CD4-positive, alpha-beta T cell (primary cell): ENCODE measurements at regions not wholly inside any gene's neighbourhood (a gene's known extent, or its start where the extent isn't known, plus 50 kb on each side); places are given as distances from the start of the nearest gene placed in this dataset.

Experiments used
- ATAC-seq: fragments of 200-7000 bp; cut with Tn5 transposase; one replicate; pipeline ENCODE4 v1.10.0; 2022; ENCODE audit warnings: mild to moderate bottlenecking; ENCODE audit not compliant: poor library complexity
- CTCF ChIA-PET: fragments of 350-600 bp; sonication (Branson Sonifier 250); formaldehyde crosslinking; loops from one replicate; lab custom pipeline; 2021; ENCODE audit warnings: antibody characterized with exemption, inconsistent platforms; lab: Charles Lee
- POLR2A ChIA-PET: fragments of 350-600 bp; sonication (Branson Sonifier 250); formaldehyde crosslinking; loops from one replicate; lab custom pipeline; 2021; ENCODE audit warnings: antibody characterized with exemption, inconsistent platforms; lab: Charles Lee
- DNase-seq, 14 experiments: peaks; one replicate each; pipeline ENCODE4 v3.0.0-alpha.2; 2013 to 2020; ENCODE audit warnings: mixed read lengths in 2 of 14
- H3K27ac ChIP-seq, 2 donors: one replicate each; pipeline versions ENCODE4 v1.5.1 to v1.7.0; 2013; ENCODE audit warnings: low read length in 2 of 2, low read depth in 1 of 2, mild to moderate bottlenecking in 1 of 2
- H3K27me3 ChIP-seq, 2 experiments: 1 replicate in 1 of 2; 2 replicates in 1 of 2; pipeline versions ENCODE4 v1.6.1 to v1.7.0; 2013; ENCODE audit warnings: low read length in 2 of 2, control low read depth in 1 of 2, mild to moderate bottlenecking in 1 of 2, moderate library complexity in 1 of 2; ENCODE audit not compliant: insufficient read depth in 2 of 2, control insufficient read depth in 1 of 2
- H3K36me3 ChIP-seq: one replicate; pipeline ENCODE4 v1.6.1; 2013; ENCODE audit warnings: low read length, control low read depth; ENCODE audit not compliant: insufficient read depth
- H3K4me1 ChIP-seq: one replicate; pipeline ENCODE4 v1.6.1; 2013; ENCODE audit warnings: low read length, control low read depth; ENCODE audit not compliant: insufficient read depth
- H3K4me3 ChIP-seq: one replicate; pipeline ENCODE4 v1.5.1; 2013; ENCODE audit warnings: mild to moderate bottlenecking, low read length, moderate library complexity
- H3K9me3 ChIP-seq, 2 experiments: 1 replicate in 1 of 2; 2 replicates in 1 of 2; pipeline versions ENCODE4 v1.6.1 to v1.7.0; 2013; ENCODE audit warnings: low read length in 2 of 2, mild to moderate bottlenecking in 2 of 2, control low read depth in 1 of 2, moderate library complexity in 1 of 2; ENCODE audit not compliant: control insufficient read depth in 1 of 2, insufficient read depth in 1 of 2
- H3K27ac Mint-ChIP-seq: one replicate; pipeline ENCODE4 v1.8.0; 2020; ENCODE audit warnings: mixed read lengths
- H3K27me3 Mint-ChIP-seq: one replicate; pipeline ENCODE4 v1.8.0; 2021; ENCODE audit warnings: mixed read lengths
- H3K36me3 Mint-ChIP-seq: one replicate; pipeline ENCODE4 v1.8.0; 2021; ENCODE audit warnings: low read depth, mixed read lengths
- H3K4me1 Mint-ChIP-seq: one replicate; pipeline ENCODE4 v1.8.0; 2021; ENCODE audit warnings: low read depth, mixed read lengths
- H3K4me3 Mint-ChIP-seq: one replicate; pipeline ENCODE4 v1.8.0; 2020; ENCODE audit warnings: mild to moderate bottlenecking, mixed read lengths
- H3K9me3 Mint-ChIP-seq: one replicate; pipeline ENCODE4 v1.8.0; 2020; ENCODE audit warnings: mixed read lengths
- intact Hi-C, 2 experiments: fragments of 100-400 bp; cut with DNase I in 1 of 2; cut with micrococcal nuclease in 1 of 2; formaldehyde crosslinking; loops; one replicate each; pipeline versions ENCODE4 v1.15.1 to v1.9.0; 2023 to 2025; cut with DNase I, micrococcal nuclease
- TF ChIP-seq, protein P1 (sequence below): fragments of 200-600 bp; IDR thresholded peaks from one replicate; pipeline ENCODE4 v1.8.0; 2022; ENCODE audit warnings: antibody characterized with exemption, mild to moderate bottlenecking

DNA sequence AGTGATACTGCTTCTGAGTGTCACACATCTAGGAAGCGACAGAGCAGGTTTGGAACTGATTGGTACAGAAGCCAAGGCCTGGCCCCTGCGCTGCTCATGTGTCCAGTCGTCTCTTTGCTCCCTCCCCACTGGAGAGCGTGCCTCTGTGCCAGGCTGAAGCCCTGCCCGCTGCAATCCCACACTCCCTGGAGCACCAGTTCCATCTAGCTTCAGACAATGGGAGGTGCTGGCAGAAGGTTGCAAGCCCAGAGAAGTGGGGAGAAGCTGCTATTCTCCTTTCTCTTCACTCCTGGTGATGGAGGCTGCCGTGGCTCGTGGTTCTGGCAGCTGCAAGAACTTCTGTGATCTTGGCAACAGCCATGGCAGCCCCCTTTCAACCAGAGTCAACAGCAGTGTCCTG is 250.9 kb downstream of the MATN1 start:
- Histone ChIP-seq H3K4me3 (no peak overlapping the region), H3K27me3 (no peaks in the 10 kb centered on the region), H3K4me1 (no peaks in the 10 kb centered on the region), H3K27ac (no peak overlapping the region), H3K9me3 (peaks cover 0 to 4% of the 10 kb centered on the region in 2 experiments), H3K36me3 (no peaks in the 10 kb centered on the region)
- TF ChIP-seq, protein P1, sequence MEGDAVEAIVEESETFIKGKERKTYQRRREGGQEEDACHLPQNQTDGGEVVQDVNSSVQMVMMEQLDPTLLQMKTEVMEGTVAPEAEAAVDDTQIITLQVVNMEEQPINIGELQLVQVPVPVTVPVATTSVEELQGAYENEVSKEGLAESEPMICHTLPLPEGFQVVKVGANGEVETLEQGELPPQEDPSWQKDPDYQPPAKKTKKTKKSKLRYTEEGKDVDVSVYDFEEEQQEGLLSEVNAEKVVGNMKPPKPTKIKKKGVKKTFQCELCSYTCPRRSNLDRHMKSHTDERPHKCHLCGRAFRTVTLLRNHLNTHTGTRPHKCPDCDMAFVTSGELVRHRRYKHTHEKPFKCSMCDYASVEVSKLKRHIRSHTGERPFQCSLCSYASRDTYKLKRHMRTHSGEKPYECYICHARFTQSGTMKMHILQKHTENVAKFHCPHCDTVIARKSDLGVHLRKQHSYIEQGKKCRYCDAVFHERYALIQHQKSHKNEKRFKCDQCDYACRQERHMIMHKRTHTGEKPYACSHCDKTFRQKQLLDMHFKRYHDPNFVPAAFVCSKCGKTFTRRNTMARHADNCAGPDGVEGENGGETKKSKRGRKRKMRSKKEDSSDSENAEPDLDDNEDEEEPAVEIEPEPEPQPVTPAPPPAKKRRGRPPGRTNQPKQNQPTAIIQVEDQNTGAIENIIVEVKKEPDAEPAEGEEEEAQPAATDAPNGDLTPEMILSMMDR = no peak
- Mint-ChIP-seq H3K4me1 (no peaks in the 10 kb centered on the region), H3K27me3 (peaks cover 10% of the 10 kb centered on the region), H3K4me3 (no peak overlapping the region), H3K27ac (no peak overlapping the region), H3K9me3 (no peaks in the 10 kb centered on the region), H3K36me3 (no peaks in the 10 kb centered on the region)
- ATAC-seq = no peak
- POLR2A ChIA-PET = no interaction called here
- DNase-seq = no peak
- intact Hi-C loops = no loop called here
- CTCF ChIA-PET = no interaction called here

DNA sequence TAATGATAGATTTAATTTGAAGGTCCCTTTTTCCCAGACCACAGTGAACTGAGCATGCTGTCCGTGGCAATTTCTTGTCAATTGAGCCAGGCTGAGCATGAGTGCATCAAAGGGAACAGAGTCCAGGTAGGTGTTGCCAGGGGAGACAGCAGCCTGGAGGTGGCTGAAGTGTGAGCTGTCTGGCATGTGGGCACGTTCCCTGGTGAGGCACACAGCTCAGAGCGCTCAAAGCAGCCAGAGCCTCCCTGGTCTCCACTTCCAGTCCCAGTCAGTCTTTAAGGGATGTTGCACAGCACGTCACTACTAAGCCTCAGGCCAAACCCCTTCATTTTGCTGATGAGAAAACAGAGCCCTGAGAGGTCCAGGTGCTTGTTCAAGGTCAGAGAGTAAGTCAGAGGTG is 251.4 kb downstream of the MATN1 start:
- TF ChIP-seq, protein P1 = no peak
- Histone ChIP-seq H3K27me3 (no peaks in the 10 kb centered on the region), H3K36me3 (no peaks in the 10 kb centered on the region), H3K27ac (no peak overlapping the region), H3K9me3 (peaks cover 0 to 4% of the 10 kb centered on the region in 2 experiments), H3K4me3 (no peak overlapping the region), H3K4me1 (no peaks in the 10 kb centered on the region)
- POLR2A ChIA-PET = no interaction called here
- Mint-ChIP-seq H3K4me3 (no peak overlapping the region), H3K9me3 (no peaks in the 10 kb centered on the region), H3K36me3 (no peaks in the 10 kb centered on the region), H3K27me3 (peaks cover 5% of the 10 kb centered on the region), H3K27ac (no peak overlapping the region), H3K4me1 (no peaks in the 10 kb centered on the region)
- intact Hi-C loops = no loop called here
- ATAC-seq (no peak), DNase-seq (no peak)
- CTCF ChIA-PET = no interaction called here

DNA sequence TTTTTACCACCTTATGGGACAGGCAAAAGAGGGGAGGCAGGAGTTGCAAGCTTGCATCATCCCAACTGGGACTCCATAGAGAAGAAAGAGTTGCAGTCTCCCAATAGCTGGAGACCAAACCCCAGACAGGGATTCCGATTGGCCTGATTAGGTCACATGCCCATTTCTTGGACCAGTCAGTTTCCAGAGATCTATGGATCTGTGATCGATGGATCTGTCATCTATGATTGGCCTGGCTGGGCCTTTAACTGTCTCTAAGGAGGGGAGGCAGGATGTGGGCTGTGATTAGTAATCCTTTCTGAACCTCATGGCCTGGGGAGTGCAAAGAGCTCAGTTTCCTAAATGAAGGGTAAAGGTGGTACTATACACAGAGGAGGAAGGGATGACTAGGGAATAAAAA is 252.1 kb downstream of the MATN1 start:
- no peaks in the 10 kb centered on the region for H3K36me3 Mint-ChIP-seq

More for the DNA sequence above, 252.1 kb downstream of the MATN1 start:
- POLR2A ChIA-PET = no interaction called here
- Mint-ChIP-seq H3K4me3 (no peak overlapping the region), H3K27me3 (peaks cover 5% of the 10 kb centered on the region), H3K27ac (no peak overlapping the region), H3K9me3 (no peaks in the 10 kb centered on the region), H3K4me1 (no peaks in the 10 kb centered on the region)
- DNase-seq = no peak
- Histone ChIP-seq H3K4me3 (no peak overlapping the region), H3K9me3 (peaks cover 0 to 4% of the 10 kb centered on the region in 2 experiments), H3K27me3 (no peaks in the 10 kb centered on the region), H3K27ac (no peak overlapping the region), H3K36me3 (no peaks in the 10 kb centered on the region), H3K4me1 (no peaks in the 10 kb centered on the region)
- CTCF ChIA-PET = no interaction called here
- no peak for ATAC-seq
- TF ChIP-seq, protein P1 = no peak
- intact Hi-C loops = no loop called here
